Tibial nerve (tissue), 4 donors: ENCODE measurements at regions not wholly inside any gene's neighbourhood (a gene's known extent, or its start where the extent isn't known, plus 50 kb on each side); places are given as distances from the start of the nearest gene placed in this dataset.

Source experiments
- EP300 ChIP-seq, 2 donors: sonication (generic); formaldehyde crosslinking; IDR thresholded peaks; one replicate each; pipeline ENCODE4 v1.6.1; 2017; ENCODE audit warnings: antibody characterized with exemption in 2 of 2, mild to moderate bottlenecking in 1 of 2
- POLR2A ChIP-seq, 2 donors: fragments of 450-650 bp; IDR thresholded peaks; one replicate each; pipeline ENCODE4 v1.6.1; 2017; ENCODE audit warnings: antibody characterized with exemption in 2 of 2, mild to moderate bottlenecking in 2 of 2, moderate library complexity in 2 of 2
- TF ChIP-seq, protein P1 (sequence below), 5 experiments: fragments of 200-600 bp in 3 of 5; fragments of 450-650 bp in 2 of 5; sonication (generic) in 3 of 5; IDR thresholded peaks; one replicate each; pipeline ENCODE4 v1.5.1; 2016 to 2019; ENCODE audit warnings: antibody characterized with exemption in 5 of 5, mild to moderate bottlenecking in 3 of 5, moderate library complexity in 2 of 5

- no peak for TF ChIP-seq POLR2A (IDR thresholded peaks at IDR 0.05)
- TF ChIP-seq, protein P1, sequence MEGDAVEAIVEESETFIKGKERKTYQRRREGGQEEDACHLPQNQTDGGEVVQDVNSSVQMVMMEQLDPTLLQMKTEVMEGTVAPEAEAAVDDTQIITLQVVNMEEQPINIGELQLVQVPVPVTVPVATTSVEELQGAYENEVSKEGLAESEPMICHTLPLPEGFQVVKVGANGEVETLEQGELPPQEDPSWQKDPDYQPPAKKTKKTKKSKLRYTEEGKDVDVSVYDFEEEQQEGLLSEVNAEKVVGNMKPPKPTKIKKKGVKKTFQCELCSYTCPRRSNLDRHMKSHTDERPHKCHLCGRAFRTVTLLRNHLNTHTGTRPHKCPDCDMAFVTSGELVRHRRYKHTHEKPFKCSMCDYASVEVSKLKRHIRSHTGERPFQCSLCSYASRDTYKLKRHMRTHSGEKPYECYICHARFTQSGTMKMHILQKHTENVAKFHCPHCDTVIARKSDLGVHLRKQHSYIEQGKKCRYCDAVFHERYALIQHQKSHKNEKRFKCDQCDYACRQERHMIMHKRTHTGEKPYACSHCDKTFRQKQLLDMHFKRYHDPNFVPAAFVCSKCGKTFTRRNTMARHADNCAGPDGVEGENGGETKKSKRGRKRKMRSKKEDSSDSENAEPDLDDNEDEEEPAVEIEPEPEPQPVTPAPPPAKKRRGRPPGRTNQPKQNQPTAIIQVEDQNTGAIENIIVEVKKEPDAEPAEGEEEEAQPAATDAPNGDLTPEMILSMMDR (IDR thresholded peaks at IDR 0.05), result no peak
- TF ChIP-seq EP300 (IDR thresholded peaks at IDR 0.05), result no peak
Observed at GRCh38 chr9:12973710-12974109, 198.9 kb downstream of the LURAP1L start.
